Peyer's patch (tissue), 4 donors: ENCODE measurements at regions not wholly inside any gene's neighbourhood (a gene's known extent, or its start where the extent isn't known, plus 50 kb on each side); places are given as distances from the start of the nearest gene placed in this dataset.

Source experiments
- CTCF ChIP-seq, 6 experiments: fragments of 450-650 bp in 4 of 6; fragments of 200-600 bp in 2 of 6; sonication (generic) in 1 of 6; IDR thresholded peaks; one replicate each; pipeline ENCODE4 v1.5.1; 2017 to 2019; ENCODE audit warnings: antibody characterized with exemption in 6 of 6, mild to moderate bottlenecking in 3 of 6, moderate library complexity in 1 of 6
- POLR2A ChIP-seq, 2 donors: fragments of 450-650 bp; IDR thresholded peaks; one replicate each; pipeline ENCODE4 v1.5.1; 2017; ENCODE audit warnings: antibody characterized with exemption in 2 of 2, mild to moderate bottlenecking in 2 of 2, moderate library complexity in 2 of 2

GRCh38 chr7:21367081-21367480 is 60.8 kb upstream of the SP4 start:
- TF ChIP-seq POLR2A (IDR thresholded peaks at IDR 0.05) (no peak), CTCF (IDR thresholded peaks at IDR 0.05) (no peak)
